ENCODE measurements at regions not wholly inside any gene's neighbourhood (a gene's known extent, or its start where the extent isn't known, plus 50 kb on each side); places are given as distances from the start of the nearest gene placed in this dataset.

DNA sequence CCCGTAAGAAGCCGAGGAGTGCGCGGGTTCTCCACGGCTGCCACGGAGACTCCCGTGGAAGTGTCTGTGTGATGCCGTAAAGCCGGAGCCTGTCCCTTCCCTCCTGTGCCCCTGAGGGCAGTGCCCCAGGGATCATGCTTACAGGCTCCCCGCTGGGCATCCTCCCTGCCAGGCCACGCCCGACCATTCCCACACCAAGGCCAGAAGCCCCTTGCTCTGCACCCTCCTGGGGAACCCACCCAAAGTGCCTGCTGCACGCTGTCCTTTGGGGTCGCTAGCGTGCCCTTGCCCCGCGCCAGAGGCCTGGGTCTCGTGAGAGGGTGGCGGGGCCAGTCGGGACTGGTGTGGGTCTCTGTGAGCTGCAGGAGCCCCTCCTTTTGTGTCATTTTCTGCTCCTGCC, 228.5 kb upstream of the C1orf174 start:
- TF ChIP-seq, protein P1, sequence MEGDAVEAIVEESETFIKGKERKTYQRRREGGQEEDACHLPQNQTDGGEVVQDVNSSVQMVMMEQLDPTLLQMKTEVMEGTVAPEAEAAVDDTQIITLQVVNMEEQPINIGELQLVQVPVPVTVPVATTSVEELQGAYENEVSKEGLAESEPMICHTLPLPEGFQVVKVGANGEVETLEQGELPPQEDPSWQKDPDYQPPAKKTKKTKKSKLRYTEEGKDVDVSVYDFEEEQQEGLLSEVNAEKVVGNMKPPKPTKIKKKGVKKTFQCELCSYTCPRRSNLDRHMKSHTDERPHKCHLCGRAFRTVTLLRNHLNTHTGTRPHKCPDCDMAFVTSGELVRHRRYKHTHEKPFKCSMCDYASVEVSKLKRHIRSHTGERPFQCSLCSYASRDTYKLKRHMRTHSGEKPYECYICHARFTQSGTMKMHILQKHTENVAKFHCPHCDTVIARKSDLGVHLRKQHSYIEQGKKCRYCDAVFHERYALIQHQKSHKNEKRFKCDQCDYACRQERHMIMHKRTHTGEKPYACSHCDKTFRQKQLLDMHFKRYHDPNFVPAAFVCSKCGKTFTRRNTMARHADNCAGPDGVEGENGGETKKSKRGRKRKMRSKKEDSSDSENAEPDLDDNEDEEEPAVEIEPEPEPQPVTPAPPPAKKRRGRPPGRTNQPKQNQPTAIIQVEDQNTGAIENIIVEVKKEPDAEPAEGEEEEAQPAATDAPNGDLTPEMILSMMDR (IDR thresholded peaks at IDR 0.05; ENCODE audit: insufficient read depth, low read depth, low read length), result no peak
- TF ChIP-seq EZH2 (IDR thresholded peaks at IDR 0.05; ENCODE audit: insufficient read depth, low read length), result no peak
